ENCODE measurements at regions not wholly inside any gene's neighbourhood (a gene's known extent, or its start where the extent isn't known, plus 50 kb on each side); places are given as distances from the start of the nearest gene placed in this dataset.

DNA sequence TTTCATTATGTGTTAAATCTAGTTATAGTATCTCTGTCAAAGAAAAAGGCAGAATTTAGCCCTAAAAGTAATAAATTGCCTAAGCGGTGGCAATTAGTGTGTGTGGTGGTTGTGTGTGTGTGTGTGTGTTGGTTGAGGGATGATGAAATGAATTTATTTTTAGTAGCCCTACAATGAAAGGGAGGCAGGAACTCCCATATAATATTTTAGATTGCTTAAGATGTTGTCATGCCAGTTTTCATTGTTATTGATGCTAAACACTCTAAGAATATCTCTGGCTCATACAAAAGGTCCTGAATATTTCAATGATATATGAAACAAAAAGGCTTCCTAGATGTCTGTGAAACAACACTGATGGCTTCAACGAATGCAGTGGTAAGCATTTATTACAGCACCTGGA, 140.6 kb upstream of the TBC1D5 start:
- TF ChIP-seq POLR2A (IDR thresholded peaks at IDR 0.05; ENCODE audit: low read depth, low read length), result no peak
- TF ChIP-seq POLR2AphosphoS5 (IDR thresholded peaks at IDR 0.05; ENCODE audit: low read depth, low read length), result no peak
- TF ChIP-seq PAX5 (IDR thresholded peaks at IDR 0.05; ENCODE audit: insufficient read depth, low read length, severe bottlenecking), result no peak

All from GM12891 (cell line).